B cell (primary cell): ENCODE measurements at regions not wholly inside any gene's neighbourhood (a gene's known extent, or its start where the extent isn't known, plus 50 kb on each side); places are given as distances from the start of the nearest gene placed in this dataset.

ENCODE experiments used
- EZH2 ChIP-seq: IDR thresholded peaks from 2 replicates; pipeline ENCODE4 v1.6.1; 2012; ENCODE audit warnings: borderline replicate concordance, low read depth, mild to moderate bottlenecking, moderate library complexity, low read length; ENCODE audit not compliant: insufficient read depth, poor library complexity, severe bottlenecking
- TF ChIP-seq, protein P1 (sequence below): fragments of 200-600 bp; IDR thresholded peaks from one replicate; pipeline ENCODE4 v1.8.0; 2022; ENCODE audit warnings: antibody characterized with exemption, mild to moderate bottlenecking

DNA sequence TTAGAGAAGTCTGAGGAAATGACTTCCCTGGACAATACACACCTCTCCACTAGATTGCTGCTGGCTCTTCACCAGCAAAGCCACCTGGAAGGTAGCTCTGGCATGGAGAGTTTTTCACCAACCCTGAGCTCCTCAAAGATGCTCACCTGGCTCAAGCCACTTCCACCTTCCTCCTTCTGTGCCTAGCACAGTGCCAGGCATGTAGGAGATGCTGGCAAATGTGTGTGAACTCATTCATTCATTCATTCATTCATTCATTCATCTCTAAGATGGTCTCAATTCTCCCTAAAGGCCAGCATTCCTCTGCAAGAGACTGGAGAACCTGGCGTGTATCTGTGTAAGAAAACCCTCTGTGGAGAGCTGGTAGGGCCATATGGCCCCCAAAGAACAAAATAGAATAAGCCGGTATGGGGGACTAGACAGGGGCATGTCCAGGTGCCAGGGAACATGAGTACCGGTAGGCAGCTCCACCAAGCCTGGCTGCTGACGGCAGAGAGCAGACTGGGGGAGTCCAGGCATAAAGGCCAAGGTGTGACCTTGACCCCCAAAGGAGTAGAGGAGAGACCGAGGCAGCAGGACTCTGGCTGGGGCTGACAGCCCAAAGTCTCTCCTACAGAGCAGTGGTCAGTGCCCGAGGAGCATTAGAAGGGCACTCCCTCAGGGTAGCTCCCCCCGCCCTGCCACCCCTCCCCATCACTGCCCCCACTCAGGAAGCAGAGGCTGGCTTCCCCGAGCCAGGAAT is 132.2 kb upstream of the TNRC6C start:
- TF ChIP-seq, protein P1, sequence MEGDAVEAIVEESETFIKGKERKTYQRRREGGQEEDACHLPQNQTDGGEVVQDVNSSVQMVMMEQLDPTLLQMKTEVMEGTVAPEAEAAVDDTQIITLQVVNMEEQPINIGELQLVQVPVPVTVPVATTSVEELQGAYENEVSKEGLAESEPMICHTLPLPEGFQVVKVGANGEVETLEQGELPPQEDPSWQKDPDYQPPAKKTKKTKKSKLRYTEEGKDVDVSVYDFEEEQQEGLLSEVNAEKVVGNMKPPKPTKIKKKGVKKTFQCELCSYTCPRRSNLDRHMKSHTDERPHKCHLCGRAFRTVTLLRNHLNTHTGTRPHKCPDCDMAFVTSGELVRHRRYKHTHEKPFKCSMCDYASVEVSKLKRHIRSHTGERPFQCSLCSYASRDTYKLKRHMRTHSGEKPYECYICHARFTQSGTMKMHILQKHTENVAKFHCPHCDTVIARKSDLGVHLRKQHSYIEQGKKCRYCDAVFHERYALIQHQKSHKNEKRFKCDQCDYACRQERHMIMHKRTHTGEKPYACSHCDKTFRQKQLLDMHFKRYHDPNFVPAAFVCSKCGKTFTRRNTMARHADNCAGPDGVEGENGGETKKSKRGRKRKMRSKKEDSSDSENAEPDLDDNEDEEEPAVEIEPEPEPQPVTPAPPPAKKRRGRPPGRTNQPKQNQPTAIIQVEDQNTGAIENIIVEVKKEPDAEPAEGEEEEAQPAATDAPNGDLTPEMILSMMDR = no peak
- TF ChIP-seq EZH2 = no peak
